Suprapubic skin (tissue), 4 donors: ENCODE measurements at regions not wholly inside any gene's neighbourhood (a gene's known extent, or its start where the extent isn't known, plus 50 kb on each side); places are given as distances from the start of the nearest gene placed in this dataset.

Experiments used
- POLR2A ChIP-seq, 2 donors: fragments of 450-650 bp; IDR thresholded peaks; one replicate each; pipeline ENCODE4 v1.6.1; 2017; ENCODE audit warnings: antibody characterized with exemption in 2 of 2, mild to moderate bottlenecking in 2 of 2, moderate library complexity in 2 of 2
- POLR2AphosphoS5 ChIP-seq, 3 donors: sonication (generic); formaldehyde crosslinking; IDR thresholded peaks; one replicate each; pipeline ENCODE4 v1.6.1; 2017; ENCODE audit warnings: antibody characterized with exemption in 3 of 3

DNA sequence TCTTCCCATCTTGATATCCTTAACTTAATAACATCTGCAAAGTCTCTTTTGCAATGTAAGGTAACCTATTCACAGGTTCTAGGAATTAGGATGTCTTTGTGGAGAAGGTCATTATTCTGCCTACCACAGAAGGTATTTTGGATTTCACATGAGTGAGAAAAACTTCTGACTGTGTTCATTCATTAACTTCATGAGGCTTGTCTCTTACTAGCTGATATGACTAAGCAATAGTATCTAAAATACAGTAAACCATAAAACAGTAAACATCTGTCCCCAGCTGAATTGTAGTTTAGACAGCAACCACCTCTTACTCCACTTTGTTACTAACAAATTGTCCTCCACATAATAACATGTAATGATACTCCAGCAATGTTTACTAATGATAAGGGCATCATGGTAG, 198.1 kb downstream of the SEC23A start:
- TF ChIP-seq POLR2AphosphoS5 (IDR thresholded peaks at IDR 0.05) (no peak), POLR2A (IDR thresholded peaks at IDR 0.05) (no peak)
